ENCODE measurements at regions not wholly inside any gene's neighbourhood (a gene's known extent, or its start where the extent isn't known, plus 50 kb on each side); places are given as distances from the start of the nearest gene placed in this dataset.

- Histone ChIP-seq H3K9me3 (ENCODE audit: control insufficient read depth, insufficient read depth, low read depth, low read length) (no peaks in the 10 kb centered on the region), H3K36me3 (ENCODE audit: control insufficient read depth, insufficient read depth, low read length) (no peaks in the 10 kb centered on the region), H3K27ac (ENCODE audit: low read length) (no peak overlapping the region), H3K27me3 (ENCODE audit: control insufficient read depth, insufficient read depth, low read length) (no peaks in the 10 kb centered on the region), H3K4me1 (ENCODE audit: control insufficient read depth, insufficient read depth, low read length) (no peaks in the 10 kb centered on the region), H3K4me3 (ENCODE audit: low read depth in 2 of 2, low read length in 2 of 2) (no peak overlapping the region)
- ATAC-seq = no peak
- no peak for DNase-seq (ENCODE audit: low read depth, low spot score)
- intact Hi-C loops (cut with micrococcal nuclease; ENCODE audit: unreplicated experiment) (no loop called here), in situ Hi-C loops (cut with HindIII; ENCODE audit: low pct_unique_long_range_greater_than_20kb, low sequenced_read_pairs) (no loop called here)
- TF ChIP-seq POLR2AphosphoS5 (IDR thresholded peaks at IDR 0.05; ENCODE audit: low read depth, low read length) (no peak), REST (IDR thresholded peaks at IDR 0.05; ENCODE audit: insufficient read depth in 1 of 2, low read depth in 2 of 2, low read length in 1 of 2) (no peak), SIN3A (IDR thresholded peaks at IDR 0.05; ENCODE audit: borderline replicate concordance, insufficient read depth, low read depth, low read length) (no peak), TCF7L2 (IDR thresholded peaks at IDR 0.05; ENCODE audit: low read depth, low read length) (no peak)
- TF ChIP-seq, protein P1, sequence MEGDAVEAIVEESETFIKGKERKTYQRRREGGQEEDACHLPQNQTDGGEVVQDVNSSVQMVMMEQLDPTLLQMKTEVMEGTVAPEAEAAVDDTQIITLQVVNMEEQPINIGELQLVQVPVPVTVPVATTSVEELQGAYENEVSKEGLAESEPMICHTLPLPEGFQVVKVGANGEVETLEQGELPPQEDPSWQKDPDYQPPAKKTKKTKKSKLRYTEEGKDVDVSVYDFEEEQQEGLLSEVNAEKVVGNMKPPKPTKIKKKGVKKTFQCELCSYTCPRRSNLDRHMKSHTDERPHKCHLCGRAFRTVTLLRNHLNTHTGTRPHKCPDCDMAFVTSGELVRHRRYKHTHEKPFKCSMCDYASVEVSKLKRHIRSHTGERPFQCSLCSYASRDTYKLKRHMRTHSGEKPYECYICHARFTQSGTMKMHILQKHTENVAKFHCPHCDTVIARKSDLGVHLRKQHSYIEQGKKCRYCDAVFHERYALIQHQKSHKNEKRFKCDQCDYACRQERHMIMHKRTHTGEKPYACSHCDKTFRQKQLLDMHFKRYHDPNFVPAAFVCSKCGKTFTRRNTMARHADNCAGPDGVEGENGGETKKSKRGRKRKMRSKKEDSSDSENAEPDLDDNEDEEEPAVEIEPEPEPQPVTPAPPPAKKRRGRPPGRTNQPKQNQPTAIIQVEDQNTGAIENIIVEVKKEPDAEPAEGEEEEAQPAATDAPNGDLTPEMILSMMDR (IDR thresholded peaks at IDR 0.05) = no peak
- POLR2A ChIA-PET = no interaction called here
- CTCF ChIA-PET = no interaction called here
- no TSS peak for BruUV-seq (replicated peaks)
Measured at GRCh38 chr4:96248225-96248624, 408.3 kb downstream of the PDHA2 start.

- DNase-seq (ENCODE audit: low read depth, low spot score) = no peak
- BruUV-seq (replicated peaks) = no TSS peak
Measured at GRCh38 chr4:96260064-96260682, 420.3 kb downstream of the PDHA2 start.

More at GRCh38 chr4:96260064-96260682, 420.3 kb downstream of the PDHA2 start:
- in situ Hi-C loops (cut with HindIII; ENCODE audit: low pct_unique_long_range_greater_than_20kb, low sequenced_read_pairs) (no loop called here), intact Hi-C loops (cut with micrococcal nuclease; ENCODE audit: unreplicated experiment) (no loop called here)
- Histone ChIP-seq H3K27ac (ENCODE audit: low read length) (no peak overlapping the region), H3K4me1 (ENCODE audit: control insufficient read depth, insufficient read depth, low read length) (no peaks in the 10 kb centered on the region), H3K27me3 (ENCODE audit: control insufficient read depth, insufficient read depth, low read length) (no peaks in the 10 kb centered on the region), H3K4me3 (ENCODE audit: low read depth in 2 of 2, low read length in 2 of 2) (no peak overlapping the region), H3K36me3 (ENCODE audit: control insufficient read depth, insufficient read depth, low read length) (no peaks in the 10 kb centered on the region), H3K9me3 (ENCODE audit: control insufficient read depth, insufficient read depth, low read depth, low read length) (no peaks in the 10 kb centered on the region)
- ChIA-PET POLR2A (no interaction called here), CTCF (no interaction called here)
- TF ChIP-seq REST (IDR thresholded peaks at IDR 0.05; ENCODE audit: insufficient read depth in 1 of 2, low read depth in 2 of 2, low read length in 1 of 2) (no peak), POLR2AphosphoS5 (IDR thresholded peaks at IDR 0.05; ENCODE audit: low read depth, low read length) (no peak), SIN3A (IDR thresholded peaks at IDR 0.05; ENCODE audit: borderline replicate concordance, insufficient read depth, low read depth, low read length) (no peak)
- TF ChIP-seq, protein P1 (IDR thresholded peaks at IDR 0.05) = no peak
- ATAC-seq = no peak

Measured in Panc1 (cell line).